ENCODE measurements at regions not wholly inside any gene's neighbourhood (a gene's known extent, or its start where the extent isn't known, plus 50 kb on each side); places are given as distances from the start of the nearest gene placed in this dataset.
A peak's percentile ranks its signal among the peaks of the same experiment; 100 is the strongest.
"Not testable (repeated sequence)": the region's sequence is repeated elsewhere in the genome, so short reads cannot be mapped to it uniquely, and the experiment has no call there.

DNA sequence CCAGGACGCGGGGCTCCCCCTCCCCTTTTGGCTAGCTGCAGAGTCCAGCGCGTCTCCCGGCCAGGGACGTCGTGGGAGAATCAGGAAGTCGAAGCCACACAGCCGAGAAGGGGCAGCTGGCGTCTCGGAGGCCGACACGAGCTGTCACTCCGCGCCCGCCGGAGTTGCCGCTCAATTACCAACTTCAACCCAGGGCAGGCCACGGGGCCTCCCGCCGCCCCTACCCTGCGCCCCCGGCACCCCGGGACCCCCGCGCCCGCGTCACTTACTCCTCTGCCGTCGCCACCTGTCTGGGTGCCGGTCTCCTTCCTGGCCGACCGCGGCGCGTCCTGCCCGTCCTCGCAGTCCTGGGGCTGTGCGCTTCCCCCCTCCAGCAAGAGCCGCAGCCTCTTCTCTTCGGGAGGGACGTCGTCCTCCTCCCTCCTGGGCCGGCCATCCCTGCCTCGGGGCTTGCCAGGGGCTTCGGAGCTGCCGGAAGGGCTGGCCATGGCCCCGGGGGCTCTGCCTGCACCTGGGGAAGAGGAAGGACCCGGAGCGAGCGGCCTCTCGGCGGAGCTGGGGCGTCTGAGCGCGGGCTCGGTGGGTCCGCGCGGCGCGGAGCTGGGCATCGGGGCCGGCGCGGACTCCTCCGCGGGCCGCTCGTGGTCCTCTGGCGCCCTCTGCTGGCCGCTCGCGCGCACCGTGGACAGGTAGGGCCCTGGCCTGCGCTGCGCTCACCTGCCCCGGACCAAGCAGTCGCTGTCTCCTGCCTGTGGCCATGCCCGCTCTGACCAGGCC, 65.6 kb upstream of the CLEC6A start:
- DNase-seq (ENCODE audit: low spot score) = peak; percentile 50

- peak; percentile 44 for DNase-seq (ENCODE audit: low spot score)
Observed at GRCh38 chr12:8396225-8397071, 59.3 kb upstream of the CLEC6A start.

DNA sequence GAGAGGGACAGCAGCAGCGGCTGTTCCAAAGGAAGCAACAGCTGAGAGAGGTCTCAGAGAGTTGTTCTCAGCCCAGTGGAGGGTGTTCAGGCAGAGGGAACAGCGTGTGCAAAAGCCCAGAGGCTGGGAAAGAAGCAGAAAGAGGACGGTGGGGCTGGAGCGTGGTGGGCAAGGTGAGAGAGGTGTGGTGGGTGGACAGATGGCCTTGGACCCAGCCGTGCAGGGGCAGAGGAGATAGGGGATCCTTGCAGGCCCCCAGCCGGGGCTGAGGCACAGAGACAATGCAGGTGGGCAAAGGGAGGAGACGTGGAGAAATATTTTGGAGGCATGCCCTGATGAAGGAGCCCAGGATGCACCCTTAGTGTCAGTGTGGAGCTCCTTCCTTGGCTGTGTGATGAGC, 58.4 kb upstream of the CLEC6A start:
- DNase-seq (ENCODE audit: low spot score) = not testable (repeated sequence)

- DNase-seq (ENCODE audit: low spot score) = not testable (repeated sequence)
Observed at GRCh38 chr12:8399496-8400034, 56.2 kb upstream of the CLEC6A start.

GRCh38 chr12:8403834-8404233, 51.9 kb upstream of the CLEC6A start:
- DNase-seq (ENCODE audit: low spot score) = not testable (repeated sequence)

- DNase-seq (ENCODE audit: low spot score) = not testable (repeated sequence)
Observed at GRCh38 chr12:8404341-8404740, 51.4 kb upstream of the CLEC6A start.
